ENCODE measurements at regions not wholly inside any gene's neighbourhood (a gene's known extent, or its start where the extent isn't known, plus 50 kb on each side); places are given as distances from the start of the nearest gene placed in this dataset.

DNA sequence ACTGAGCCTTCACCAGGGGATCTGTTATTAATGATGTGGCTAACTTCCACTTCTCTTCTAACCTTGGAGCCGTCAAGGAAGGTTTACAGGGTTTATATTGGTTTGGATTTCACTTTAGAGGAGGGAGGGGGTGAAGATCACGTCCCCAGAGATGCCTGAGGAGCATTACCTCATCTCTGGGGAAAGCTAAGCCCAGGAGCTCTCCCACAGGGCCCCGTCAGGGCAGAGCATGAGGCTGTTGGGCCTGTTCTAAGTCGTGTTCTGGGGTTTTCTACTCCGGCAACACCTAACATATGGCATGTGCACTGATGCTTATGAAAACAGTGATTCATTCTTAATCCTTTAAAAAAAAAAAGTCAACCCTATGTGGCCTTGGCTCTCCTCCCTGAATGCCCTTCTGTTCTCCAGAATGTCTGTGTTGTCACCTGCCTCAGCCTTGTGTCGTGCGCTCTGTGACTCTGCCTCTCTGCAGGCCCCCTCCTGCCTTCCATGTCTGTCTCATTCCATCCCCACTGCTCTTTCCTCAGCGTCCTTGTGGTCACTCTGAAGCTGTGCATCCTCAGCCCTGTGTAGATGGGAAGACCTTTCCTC, 97.4 kb upstream of the JARID2 start:
- TF ChIP-seq EZH2 (IDR thresholded peaks at IDR 0.05; ENCODE audit: borderline replicate concordance, insufficient read depth, low read length, poor library complexity, severe bottlenecking) (no peak), RAD21 (conservative IDR thresholded peaks at IDR 0.05) (no peak), EP300 (conservative IDR thresholded peaks at IDR 0.05; ENCODE audit: poor library complexity, severe bottlenecking) (no peak), POLR2AphosphoS5 (IDR thresholded peaks at IDR 0.05) (no peak), SMC3 (conservative IDR thresholded peaks at IDR 0.05; ENCODE audit: poor library complexity) (no peak), MXI1 (conservative IDR thresholded peaks at IDR 0.05; ENCODE audit: poor library complexity, severe bottlenecking) (no peak), TAF1 (IDR thresholded peaks at IDR 0.05; ENCODE audit: low read depth) (no peak)
- TF ChIP-seq, protein P1, sequence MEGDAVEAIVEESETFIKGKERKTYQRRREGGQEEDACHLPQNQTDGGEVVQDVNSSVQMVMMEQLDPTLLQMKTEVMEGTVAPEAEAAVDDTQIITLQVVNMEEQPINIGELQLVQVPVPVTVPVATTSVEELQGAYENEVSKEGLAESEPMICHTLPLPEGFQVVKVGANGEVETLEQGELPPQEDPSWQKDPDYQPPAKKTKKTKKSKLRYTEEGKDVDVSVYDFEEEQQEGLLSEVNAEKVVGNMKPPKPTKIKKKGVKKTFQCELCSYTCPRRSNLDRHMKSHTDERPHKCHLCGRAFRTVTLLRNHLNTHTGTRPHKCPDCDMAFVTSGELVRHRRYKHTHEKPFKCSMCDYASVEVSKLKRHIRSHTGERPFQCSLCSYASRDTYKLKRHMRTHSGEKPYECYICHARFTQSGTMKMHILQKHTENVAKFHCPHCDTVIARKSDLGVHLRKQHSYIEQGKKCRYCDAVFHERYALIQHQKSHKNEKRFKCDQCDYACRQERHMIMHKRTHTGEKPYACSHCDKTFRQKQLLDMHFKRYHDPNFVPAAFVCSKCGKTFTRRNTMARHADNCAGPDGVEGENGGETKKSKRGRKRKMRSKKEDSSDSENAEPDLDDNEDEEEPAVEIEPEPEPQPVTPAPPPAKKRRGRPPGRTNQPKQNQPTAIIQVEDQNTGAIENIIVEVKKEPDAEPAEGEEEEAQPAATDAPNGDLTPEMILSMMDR (IDR thresholded peaks at IDR 0.05; ENCODE audit: poor library complexity, severe bottlenecking) = no peak
- TF ChIP-seq, protein P2, sequence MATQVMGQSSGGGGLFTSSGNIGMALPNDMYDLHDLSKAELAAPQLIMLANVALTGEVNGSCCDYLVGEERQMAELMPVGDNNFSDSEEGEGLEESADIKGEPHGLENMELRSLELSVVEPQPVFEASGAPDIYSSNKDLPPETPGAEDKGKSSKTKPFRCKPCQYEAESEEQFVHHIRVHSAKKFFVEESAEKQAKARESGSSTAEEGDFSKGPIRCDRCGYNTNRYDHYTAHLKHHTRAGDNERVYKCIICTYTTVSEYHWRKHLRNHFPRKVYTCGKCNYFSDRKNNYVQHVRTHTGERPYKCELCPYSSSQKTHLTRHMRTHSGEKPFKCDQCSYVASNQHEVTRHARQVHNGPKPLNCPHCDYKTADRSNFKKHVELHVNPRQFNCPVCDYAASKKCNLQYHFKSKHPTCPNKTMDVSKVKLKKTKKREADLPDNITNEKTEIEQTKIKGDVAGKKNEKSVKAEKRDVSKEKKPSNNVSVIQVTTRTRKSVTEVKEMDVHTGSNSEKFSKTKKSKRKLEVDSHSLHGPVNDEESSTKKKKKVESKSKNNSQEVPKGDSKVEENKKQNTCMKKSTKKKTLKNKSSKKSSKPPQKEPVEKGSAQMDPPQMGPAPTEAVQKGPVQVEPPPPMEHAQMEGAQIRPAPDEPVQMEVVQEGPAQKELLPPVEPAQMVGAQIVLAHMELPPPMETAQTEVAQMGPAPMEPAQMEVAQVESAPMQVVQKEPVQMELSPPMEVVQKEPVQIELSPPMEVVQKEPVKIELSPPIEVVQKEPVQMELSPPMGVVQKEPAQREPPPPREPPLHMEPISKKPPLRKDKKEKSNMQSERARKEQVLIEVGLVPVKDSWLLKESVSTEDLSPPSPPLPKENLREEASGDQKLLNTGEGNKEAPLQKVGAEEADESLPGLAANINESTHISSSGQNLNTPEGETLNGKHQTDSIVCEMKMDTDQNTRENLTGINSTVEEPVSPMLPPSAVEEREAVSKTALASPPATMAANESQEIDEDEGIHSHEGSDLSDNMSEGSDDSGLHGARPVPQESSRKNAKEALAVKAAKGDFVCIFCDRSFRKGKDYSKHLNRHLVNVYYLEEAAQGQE (IDR thresholded peaks at IDR 0.05; ENCODE audit: borderline replicate concordance) = no peak
- Histone ChIP-seq H3K9me2 (ENCODE audit: insufficient read depth, low read length) (no peaks in the 10 kb centered on the region), H3K9me3 (ENCODE audit: low read length) (no peaks in the 10 kb centered on the region), H2AFZ (ENCODE audit: low read depth, low read length) (no peak overlapping the region), H3K27ac (ENCODE audit: low read length) (no peak overlapping the region), H3K4me2 (ENCODE audit: low read length) (no peak overlapping the region), H3K36me3 (ENCODE audit: insufficient read depth, low read length) (no peaks in the 10 kb centered on the region), H3K4me3 (ENCODE audit: low read length) (no peak overlapping the region), H4K20me1 (ENCODE audit: insufficient read depth) (no peaks in the 10 kb centered on the region), H3K9ac (ENCODE audit: low read length) (no peak overlapping the region), H3F3A (ENCODE audit: insufficient read depth, low read length, poor library complexity, severe bottlenecking) (no peaks in the 10 kb centered on the region), H3K27me3 (ENCODE audit: insufficient read depth, low read depth, low read length) (no peaks in the 10 kb centered on the region), H3K79me2 (replicated peaks; ENCODE audit: insufficient read depth, low read length) (no peaks in the 10 kb centered on the region)

DNA sequence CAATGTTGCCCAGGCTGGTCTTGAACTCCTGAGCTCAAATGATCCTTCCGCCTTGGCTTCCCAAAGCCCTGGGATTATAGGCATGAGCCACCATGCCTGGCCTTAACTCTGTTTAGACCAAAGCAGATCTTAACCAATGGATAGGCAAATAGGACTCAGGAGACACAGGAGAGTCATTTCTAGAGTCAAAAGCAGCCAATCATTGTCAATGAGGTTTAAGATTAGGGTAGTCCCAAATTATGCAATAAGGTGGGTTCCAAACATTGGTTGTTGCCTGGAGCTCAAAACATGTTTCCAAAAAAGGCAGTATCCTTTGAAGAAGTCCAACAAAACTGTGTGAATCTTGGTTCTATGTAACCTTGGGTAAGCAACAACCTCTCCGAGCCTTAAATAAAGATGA, 95.7 kb upstream of the JARID2 start:
- TF ChIP-seq, protein P1 (IDR thresholded peaks at IDR 0.05; ENCODE audit: poor library complexity, severe bottlenecking) = no peak
- no peak for TF ChIP-seq EP300 (conservative IDR thresholded peaks at IDR 0.05; ENCODE audit: poor library complexity, severe bottlenecking)
- TF ChIP-seq, protein P2 (IDR thresholded peaks at IDR 0.05; ENCODE audit: borderline replicate concordance) = no peak
- TF ChIP-seq POLR2AphosphoS5 (IDR thresholded peaks at IDR 0.05) = no peak
- no peak for TF ChIP-seq EZH2 (IDR thresholded peaks at IDR 0.05; ENCODE audit: borderline replicate concordance, insufficient read depth, low read length, poor library complexity, severe bottlenecking)
- no peak for TF ChIP-seq SMC3 (conservative IDR thresholded peaks at IDR 0.05; ENCODE audit: poor library complexity)
- no peak for TF ChIP-seq MXI1 (conservative IDR thresholded peaks at IDR 0.05; ENCODE audit: poor library complexity, severe bottlenecking)
- TF ChIP-seq RAD21 (conservative IDR thresholded peaks at IDR 0.05) = no peak
- Histone ChIP-seq H3K9ac (ENCODE audit: low read length) (no peak overlapping the region), H2AFZ (ENCODE audit: low read depth, low read length) (no peak overlapping the region), H3F3A (ENCODE audit: insufficient read depth, low read length, poor library complexity, severe bottlenecking) (no peaks in the 10 kb centered on the region), H3K27ac (ENCODE audit: low read length) (no peak overlapping the region), H3K9me2 (ENCODE audit: insufficient read depth, low read length) (no peaks in the 10 kb centered on the region), H3K27me3 (ENCODE audit: insufficient read depth, low read depth, low read length) (no peaks in the 10 kb centered on the region), H4K20me1 (ENCODE audit: insufficient read depth) (no peaks in the 10 kb centered on the region), H3K4me2 (ENCODE audit: low read length) (no peak overlapping the region), H3K36me3 (ENCODE audit: insufficient read depth, low read length) (no peaks in the 10 kb centered on the region), H3K9me3 (ENCODE audit: low read length) (no peaks in the 10 kb centered on the region), H3K79me2 (replicated peaks; ENCODE audit: insufficient read depth, low read length) (no peaks in the 10 kb centered on the region), H3K4me3 (ENCODE audit: low read length) (no peak overlapping the region)
